Liver (tissue), 3 donors: ENCODE measurements at regions not wholly inside any gene's neighbourhood (a gene's known extent, or its start where the extent isn't known, plus 50 kb on each side); places are given as distances from the start of the nearest gene placed in this dataset.

ENCODE experiments used
- ATF3 ChIP-seq: IDR thresholded peaks from 2 replicates; pipeline ENCODE4 v1.6.1; 2016; ENCODE audit warnings: antibody characterized with exemption
- CTCF ChIP-seq: fragments of 150-350 bp; IDR thresholded peaks from 2 replicates; pipeline ENCODE4 v1.5.1; 2017; ENCODE audit warnings: improper control_type of control experiment, low read depth, low read length; ENCODE audit not compliant: missing input control
- HNF4A ChIP-seq, 2 donors: conservative IDR thresholded peaks; 2 replicates each; pipeline ENCODE4 v1.6.1; 2016; ENCODE audit warnings: antibody characterized with exemption in 2 of 2, mild to moderate bottlenecking in 2 of 2
- JUND ChIP-seq, 2 donors: IDR thresholded peaks; 2 replicates each; pipeline ENCODE4 v1.6.1; 2016; ENCODE audit warnings: antibody characterized with exemption in 2 of 2
- MAX ChIP-seq: IDR thresholded peaks from 2 replicates; pipeline ENCODE4 v1.6.1; 2016; ENCODE audit warnings: antibody characterized with exemption
- NR2F2 ChIP-seq: IDR thresholded peaks from 2 replicates; pipeline ENCODE4 v1.6.1; 2016; ENCODE audit warnings: antibody characterized with exemption
- RAD21 ChIP-seq, 2 donors: IDR thresholded peaks; 2 replicates each; pipeline ENCODE4 v1.6.1; 2016; ENCODE audit warnings: antibody characterized with exemption in 2 of 2, mild to moderate bottlenecking in 2 of 2
- SP1 ChIP-seq: IDR thresholded peaks from 2 replicates; pipeline ENCODE4 v1.6.1; 2018; ENCODE audit warnings: antibody characterized with exemption, mild to moderate bottlenecking
- YY1 ChIP-seq: IDR thresholded peaks from 2 replicates; pipeline ENCODE4 v1.6.1; 2016; ENCODE audit warnings: antibody characterized with exemption, mild to moderate bottlenecking
- ZBTB33 ChIP-seq: IDR thresholded peaks from 2 replicates; pipeline ENCODE4 v1.6.1; 2016; ENCODE audit warnings: antibody characterized with exemption
- donor health status: healthy.
- donor health status: healthy.

GRCh38 chr6:43859213-43859612, 89.2 kb downstream of the VEGFA start:
- TF ChIP-seq CTCF (no peak), ATF3 (no peak), JUND (IDR thresholded peaks at IDR 0.05) (no peak), RAD21 (IDR thresholded peaks at IDR 0.05) (no peak), HNF4A (conservative IDR thresholded peaks at IDR 0.05) (no peak), YY1 (no peak), SP1 (no peak), NR2F2 (no peak), MAX (no peak), ZBTB33 (no peak)
